ENCODE measurements at regions not wholly inside any gene's neighbourhood (a gene's known extent, or its start where the extent isn't known, plus 50 kb on each side); places are given as distances from the start of the nearest gene placed in this dataset.

DNA sequence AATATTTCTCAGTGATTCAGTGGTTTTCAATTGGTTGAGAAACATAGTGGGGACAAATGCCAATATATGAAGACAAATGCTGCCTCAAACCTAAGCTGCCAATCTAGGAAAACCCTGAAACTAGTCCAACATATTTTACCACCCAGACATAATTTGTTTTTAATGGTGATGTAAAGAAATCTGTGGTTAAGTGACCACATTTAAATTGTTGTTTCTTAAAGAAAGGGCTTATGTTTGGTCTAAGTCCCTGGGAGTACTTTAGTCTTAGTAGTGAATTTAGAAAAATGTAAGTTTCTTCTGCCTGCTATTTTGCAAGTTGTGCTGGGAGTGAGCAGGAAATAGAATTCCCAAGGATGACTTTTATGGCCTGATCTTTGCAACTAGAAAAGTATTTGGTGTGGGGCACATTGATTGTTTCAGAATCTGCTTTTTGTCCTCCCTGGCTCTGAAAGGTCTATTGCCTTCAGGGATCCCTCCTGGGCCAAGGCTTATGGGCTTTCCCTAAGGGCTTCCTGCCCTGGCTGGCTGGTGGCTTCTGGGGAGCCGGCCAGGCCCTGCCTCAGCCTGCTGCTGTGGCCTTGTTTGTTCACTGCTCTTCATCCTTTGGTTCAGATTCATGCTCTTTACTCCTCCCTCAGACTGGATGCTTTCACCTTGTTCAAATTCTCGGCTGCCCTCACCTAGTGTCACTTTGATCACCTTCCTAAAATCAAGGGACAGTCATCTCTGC lies 169.8 kb upstream of the JADE1 start:
- H3K36me3 ChIP-seq, result no peaks in the 10 kb centered on the region
- peaks cover 9% of the 10 kb centered on the region for H3K4me1 ChIP-seq (ENCODE audit: low read depth)
- no peaks in the 10 kb centered on the region for H3K9me3 ChIP-seq (ENCODE audit: low read depth)
- TF ChIP-seq, protein P1, sequence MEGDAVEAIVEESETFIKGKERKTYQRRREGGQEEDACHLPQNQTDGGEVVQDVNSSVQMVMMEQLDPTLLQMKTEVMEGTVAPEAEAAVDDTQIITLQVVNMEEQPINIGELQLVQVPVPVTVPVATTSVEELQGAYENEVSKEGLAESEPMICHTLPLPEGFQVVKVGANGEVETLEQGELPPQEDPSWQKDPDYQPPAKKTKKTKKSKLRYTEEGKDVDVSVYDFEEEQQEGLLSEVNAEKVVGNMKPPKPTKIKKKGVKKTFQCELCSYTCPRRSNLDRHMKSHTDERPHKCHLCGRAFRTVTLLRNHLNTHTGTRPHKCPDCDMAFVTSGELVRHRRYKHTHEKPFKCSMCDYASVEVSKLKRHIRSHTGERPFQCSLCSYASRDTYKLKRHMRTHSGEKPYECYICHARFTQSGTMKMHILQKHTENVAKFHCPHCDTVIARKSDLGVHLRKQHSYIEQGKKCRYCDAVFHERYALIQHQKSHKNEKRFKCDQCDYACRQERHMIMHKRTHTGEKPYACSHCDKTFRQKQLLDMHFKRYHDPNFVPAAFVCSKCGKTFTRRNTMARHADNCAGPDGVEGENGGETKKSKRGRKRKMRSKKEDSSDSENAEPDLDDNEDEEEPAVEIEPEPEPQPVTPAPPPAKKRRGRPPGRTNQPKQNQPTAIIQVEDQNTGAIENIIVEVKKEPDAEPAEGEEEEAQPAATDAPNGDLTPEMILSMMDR (IDR thresholded peaks at IDR 0.05; ENCODE audit: low read depth, low read length), result no peak
- H3K27ac ChIP-seq, result no peak overlapping the region
- H3K4me3 ChIP-seq, result no peak overlapping the region
- peaks cover 5% of the 10 kb centered on the region for H3K27me3 ChIP-seq
- peak in 1 of 2 donors; percentile 22 for DNase-seq (ENCODE audit: low read depth in 1 of 2, low spot score in 1 of 2)

DNA sequence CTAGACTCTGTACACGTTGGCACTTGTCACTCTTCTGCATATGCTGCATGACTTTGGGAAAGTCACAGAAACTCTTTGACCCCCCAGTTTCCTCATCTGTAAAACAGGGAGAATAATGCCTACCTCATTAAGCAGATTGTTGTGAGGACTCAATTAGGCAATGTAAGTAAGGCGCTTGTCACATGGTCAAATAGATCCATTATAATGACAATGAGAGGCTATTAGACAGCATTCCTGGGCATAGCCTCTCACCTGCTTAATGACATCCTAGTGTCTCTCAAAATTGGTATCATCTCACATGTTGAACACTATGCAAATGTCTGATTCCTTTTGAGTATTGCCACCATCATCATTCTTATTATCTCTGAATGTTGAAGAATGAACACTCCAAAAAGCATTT lies 172.6 kb upstream of the JADE1 start:
- Histone ChIP-seq H3K4me1 (ENCODE audit: low read depth) (peaks cover 9% of the 10 kb centered on the region), H3K27ac (no peak overlapping the region), H3K9me3 (ENCODE audit: low read depth) (no peaks in the 10 kb centered on the region), H3K36me3 (no peaks in the 10 kb centered on the region), H3K4me3 (no peak overlapping the region), H3K27me3 (peaks cover 5% of the 10 kb centered on the region)
- TF ChIP-seq, protein P1 (IDR thresholded peaks at IDR 0.05; ENCODE audit: low read depth, low read length), result no peak
- DNase-seq (ENCODE audit: low read depth in 1 of 2, low spot score in 1 of 2), result no peak

DNA sequence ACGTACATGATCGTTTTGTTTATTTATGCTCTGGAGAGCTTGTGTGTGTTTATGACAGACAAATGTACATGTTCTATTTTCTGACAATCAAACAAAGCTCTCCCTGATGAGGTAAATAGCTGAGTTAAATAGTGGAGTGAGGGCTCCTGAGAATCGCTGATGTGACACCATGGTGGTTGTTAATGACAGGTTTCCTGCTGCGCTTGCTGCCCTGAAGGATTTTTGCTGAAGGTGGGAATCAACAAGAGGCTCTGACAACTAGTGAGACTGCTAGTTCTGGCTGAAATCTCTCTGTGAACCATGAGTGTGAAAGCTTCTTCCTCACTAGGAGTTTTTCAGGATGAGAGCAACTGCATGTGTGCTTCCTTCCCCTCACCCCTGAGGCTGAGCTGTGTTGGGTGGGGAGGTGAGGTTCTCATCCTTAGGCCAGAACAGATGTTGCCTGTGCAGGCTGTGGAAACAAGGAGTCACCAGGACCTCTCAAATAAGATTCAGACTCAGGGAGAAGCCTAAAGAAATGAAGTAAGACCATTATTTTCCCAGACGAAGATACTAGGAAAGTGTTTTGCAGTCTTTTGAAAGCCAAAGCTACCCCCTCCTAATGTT lies 173.4 kb upstream of the JADE1 start:
- no peaks in the 10 kb centered on the region for H3K36me3 ChIP-seq
- TF ChIP-seq, protein P1 (IDR thresholded peaks at IDR 0.05; ENCODE audit: low read depth, low read length), result no peak
- no peak overlapping the region for H3K4me3 ChIP-seq
- H3K27ac ChIP-seq, result peak overlapping the region; percentile 18
- H3K27me3 ChIP-seq, result peaks cover 5% of the 10 kb centered on the region
- DNase-seq (ENCODE audit: low read depth in 1 of 2, low spot score in 1 of 2), result peak; percentile 5 to 47
- no peaks in the 10 kb centered on the region for H3K9me3 ChIP-seq (ENCODE audit: low read depth)
- peaks cover 9% of the 10 kb centered on the region for H3K4me1 ChIP-seq (ENCODE audit: low read depth)

DNA sequence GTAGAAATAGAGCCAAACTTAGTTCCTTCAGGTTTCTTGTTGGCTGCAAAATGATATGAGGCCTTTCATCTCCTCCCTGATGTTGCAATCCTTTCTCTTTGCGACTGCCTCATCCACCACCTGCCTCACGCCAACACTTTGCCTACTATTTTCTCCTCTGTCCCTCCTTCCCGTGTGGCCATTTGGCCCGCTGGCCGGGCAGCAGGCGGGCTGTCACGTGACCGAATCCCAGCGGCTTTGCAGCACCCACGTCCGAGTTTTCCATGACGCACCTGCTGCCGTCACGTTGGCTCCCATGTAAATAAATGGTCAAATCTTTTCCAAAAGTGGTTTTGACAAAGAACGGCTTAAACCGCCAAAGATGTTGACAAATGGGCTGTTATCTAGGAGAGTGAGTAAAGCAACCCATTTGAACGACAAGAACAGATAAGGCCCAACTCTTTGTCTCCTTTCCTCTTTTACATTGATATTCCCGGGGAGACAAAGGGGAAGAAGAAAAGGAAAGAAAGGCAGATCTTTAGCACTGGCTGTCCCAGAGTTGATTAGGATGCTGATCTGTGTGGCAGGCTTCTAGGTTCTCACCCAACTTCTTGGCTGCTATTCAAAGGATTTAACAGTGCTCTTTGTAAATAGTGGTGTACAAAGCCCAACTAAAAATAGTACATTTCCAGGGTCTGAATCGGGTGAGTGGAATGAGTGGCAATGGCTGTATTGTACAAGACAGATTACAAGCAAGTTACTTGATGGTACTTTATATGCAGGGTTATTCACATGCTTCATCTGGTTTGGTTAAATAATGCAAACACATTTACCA lies 174.2 kb upstream of the JADE1 start:
- TF ChIP-seq, protein P1 (IDR thresholded peaks at IDR 0.05; ENCODE audit: low read depth, low read length), result no peak
- Histone ChIP-seq H3K27ac (peak overlapping the region; percentile 18), H3K9me3 (ENCODE audit: low read depth) (no peaks in the 10 kb centered on the region), H3K4me1 (ENCODE audit: low read depth) (peaks cover 9% of the 10 kb centered on the region), H3K36me3 (no peaks in the 10 kb centered on the region), H3K27me3 (peaks cover 8% of the 10 kb centered on the region), H3K4me3 (no peak overlapping the region)
- DNase-seq (ENCODE audit: low read depth in 1 of 2, low spot score in 1 of 2), result peak; percentile 51 to 99

DNA sequence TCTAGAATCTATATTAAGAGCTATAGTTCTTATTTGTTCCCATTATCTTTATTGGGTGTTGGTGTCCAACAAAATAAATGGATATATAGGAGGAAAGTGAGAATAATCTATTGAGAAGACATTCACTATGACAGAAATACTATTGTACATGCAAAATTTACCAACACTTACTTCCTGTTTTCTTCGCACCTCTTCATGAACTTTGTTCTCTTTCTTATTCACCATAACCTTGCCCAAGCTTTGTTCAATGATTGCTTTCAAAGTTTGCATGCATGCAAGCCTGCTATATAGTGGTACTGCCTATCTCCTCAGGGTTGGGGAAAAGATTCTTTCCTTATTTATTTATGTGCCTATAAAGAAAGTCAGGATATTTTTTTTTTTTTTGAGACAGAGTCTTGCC lies 176.4 kb upstream of the JADE1 start:
- H3K27me3 ChIP-seq, result peaks cover 8% of the 10 kb centered on the region
- DNase-seq (ENCODE audit: low read depth in 1 of 2, low spot score in 1 of 2), result no peak
- no peak overlapping the region for H3K27ac ChIP-seq
- H3K36me3 ChIP-seq, result no peaks in the 10 kb centered on the region
- peaks cover 9% of the 10 kb centered on the region for H3K4me1 ChIP-seq (ENCODE audit: low read depth)
- TF ChIP-seq, protein P1 (IDR thresholded peaks at IDR 0.05; ENCODE audit: low read depth, low read length), result no peak
- no peaks in the 10 kb centered on the region for H3K9me3 ChIP-seq (ENCODE audit: low read depth)
- H3K4me3 ChIP-seq, result no peak overlapping the region
